Activated T-helper 1 cell treated with Interleukin-2 at 50 U/mL for 16 hours (primary cell): ENCODE measurements at regions not wholly inside any gene's neighbourhood (a gene's known extent, or its start where the extent isn't known, plus 50 kb on each side); places are given as distances from the start of the nearest gene placed in this dataset.

ENCODE experiments used
- DNase-seq: peaks from one replicate; pipeline ENCODE4 v3.0.0-alpha.2; 2020; ENCODE audit warnings: low read depth

DNA sequence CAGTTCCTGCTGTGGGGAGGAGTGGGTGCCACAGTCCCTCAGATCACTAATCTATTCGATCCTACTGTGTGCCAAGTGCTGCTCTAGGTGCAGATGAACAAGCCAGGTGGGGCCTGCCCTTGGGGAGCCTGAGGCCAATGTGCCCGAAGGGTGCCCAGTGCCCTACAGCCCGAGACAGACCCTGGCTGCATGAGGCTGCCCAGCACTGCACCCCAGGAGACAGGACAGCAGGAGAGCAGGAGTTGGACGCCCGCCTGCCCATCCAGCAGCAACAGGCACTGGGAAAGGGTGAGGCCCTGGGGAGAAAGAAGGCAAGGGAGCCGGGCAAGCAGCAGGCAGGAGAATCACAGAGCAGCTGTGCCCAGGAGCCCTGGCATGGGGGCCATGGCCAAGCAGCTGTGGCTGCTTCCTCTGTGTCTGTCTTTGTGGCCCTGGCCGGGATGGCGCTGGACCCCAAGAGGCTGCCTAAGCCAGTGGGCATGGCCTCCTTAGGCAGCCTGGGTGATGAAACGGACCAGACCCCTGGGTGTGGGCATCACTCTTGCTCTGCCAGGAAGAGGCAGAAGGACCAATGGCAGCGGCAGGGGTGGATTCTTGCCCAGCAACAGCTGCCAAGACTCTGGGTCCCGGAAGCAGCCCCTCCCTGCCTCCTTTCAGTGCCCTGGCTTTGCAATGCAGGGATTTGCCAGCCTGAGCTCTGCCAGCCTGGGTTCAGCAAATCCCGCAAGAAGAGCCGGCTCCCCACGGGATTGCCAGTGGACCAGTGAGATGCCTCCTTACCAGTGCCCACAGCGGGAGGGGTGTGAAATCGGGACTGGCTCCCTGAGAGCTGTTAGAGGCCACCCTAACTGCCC lies 179.6 kb upstream of the TNRC6C start:
- DNase-seq = no peak

DNA sequence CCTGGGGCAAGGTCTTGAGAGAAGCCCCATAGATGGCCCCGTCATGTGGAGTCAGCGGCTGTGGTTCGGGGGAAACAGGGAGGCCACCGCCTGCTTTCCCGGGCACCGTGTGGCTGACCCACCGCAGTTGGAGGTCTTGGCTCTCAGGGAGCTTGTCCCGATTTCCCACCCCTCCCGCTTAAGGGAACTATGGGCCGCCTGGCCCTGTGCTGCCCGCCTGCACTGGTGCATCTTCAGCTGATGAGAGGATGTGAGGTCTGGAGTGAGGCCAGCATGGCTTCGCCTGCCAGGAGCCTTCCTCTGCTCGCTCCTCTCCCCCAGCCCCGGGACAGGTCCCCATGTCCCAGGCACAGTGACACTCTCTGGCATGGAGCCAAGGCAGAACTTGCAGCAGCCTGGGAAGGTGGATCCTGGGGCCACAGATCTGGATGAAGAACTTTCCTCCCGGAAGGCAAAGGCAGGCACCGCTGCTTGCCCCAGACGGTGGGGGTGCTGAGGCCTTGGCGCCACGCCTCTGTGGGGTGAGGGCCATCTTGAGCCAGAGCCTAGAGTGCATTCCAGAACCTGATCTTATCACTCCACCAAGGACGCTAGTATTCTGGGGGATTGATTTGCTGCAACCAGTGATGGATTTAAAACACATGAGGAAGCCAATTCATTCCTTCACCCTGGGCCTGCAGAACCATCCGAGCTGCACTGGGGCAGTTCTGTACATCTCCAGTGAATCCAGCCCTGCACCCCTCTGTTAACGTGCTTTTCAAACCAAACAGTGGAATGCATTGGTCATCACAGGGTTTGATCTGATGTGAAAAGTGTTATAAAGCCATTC lies 178.6 kb upstream of the TNRC6C start:
- DNase-seq = no peak

DNA sequence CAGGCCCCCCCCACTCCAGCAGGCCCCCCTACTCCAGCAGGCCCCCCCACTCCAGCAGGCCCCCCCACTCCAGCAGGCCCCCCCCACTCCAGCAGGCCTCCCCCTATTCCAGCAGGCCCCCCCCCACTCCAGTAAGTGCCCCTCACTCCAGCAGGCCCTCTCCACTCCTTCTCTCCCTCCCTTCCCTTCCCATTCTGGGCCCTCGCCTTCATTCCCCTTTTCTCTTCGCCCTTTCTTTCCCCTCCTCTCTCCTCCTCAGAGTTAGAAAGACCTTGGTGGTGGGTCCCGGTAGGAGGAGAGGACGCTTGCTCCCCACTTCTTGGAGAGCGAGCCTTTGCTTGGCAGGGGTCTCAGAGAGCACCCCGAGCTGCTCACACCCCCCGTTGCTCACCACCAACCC lies 177.0 kb upstream of the TNRC6C start:
- DNase-seq = no peak

DNA sequence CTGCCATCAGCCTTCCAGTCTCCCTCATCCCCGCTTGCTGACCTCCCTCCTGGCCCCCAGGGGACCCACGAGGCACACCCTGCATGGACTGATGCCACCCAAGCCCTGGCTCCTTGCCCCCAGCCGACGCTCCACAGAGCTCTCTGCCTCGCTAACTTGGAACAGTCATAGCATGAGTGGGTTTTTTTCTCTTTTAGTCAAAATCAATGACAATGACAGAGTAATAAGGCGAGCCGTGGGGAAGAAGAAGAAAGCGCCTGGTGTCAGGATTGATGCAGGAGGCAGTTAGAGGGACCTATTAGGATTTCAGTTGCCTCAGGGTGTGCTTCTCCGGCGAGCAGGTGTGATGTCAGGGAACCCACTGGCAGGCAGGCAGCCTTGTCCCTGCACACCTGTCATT lies 176.3 kb upstream of the TNRC6C start:
- DNase-seq = no peak

DNA sequence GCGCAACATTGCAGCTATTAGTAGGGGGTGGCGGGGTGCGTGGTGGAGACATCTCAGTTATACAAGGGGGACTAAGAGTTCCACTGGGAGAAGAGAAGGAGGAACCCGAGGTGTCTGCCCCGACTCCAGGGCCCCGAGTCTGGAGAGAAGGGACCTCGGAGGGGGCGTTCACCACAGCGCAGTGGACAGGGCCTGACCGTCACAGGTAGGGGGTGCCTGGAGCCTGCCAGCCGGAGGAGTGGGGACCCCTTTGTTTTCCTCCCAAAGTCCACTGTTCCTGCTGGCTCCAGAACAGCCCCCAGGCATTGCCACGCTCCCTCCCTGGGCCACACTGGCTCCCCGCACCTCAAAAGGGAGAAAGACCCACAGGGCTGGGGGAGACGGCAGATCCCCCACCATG lies 175.9 kb upstream of the TNRC6C start:
- DNase-seq = no peak

DNA sequence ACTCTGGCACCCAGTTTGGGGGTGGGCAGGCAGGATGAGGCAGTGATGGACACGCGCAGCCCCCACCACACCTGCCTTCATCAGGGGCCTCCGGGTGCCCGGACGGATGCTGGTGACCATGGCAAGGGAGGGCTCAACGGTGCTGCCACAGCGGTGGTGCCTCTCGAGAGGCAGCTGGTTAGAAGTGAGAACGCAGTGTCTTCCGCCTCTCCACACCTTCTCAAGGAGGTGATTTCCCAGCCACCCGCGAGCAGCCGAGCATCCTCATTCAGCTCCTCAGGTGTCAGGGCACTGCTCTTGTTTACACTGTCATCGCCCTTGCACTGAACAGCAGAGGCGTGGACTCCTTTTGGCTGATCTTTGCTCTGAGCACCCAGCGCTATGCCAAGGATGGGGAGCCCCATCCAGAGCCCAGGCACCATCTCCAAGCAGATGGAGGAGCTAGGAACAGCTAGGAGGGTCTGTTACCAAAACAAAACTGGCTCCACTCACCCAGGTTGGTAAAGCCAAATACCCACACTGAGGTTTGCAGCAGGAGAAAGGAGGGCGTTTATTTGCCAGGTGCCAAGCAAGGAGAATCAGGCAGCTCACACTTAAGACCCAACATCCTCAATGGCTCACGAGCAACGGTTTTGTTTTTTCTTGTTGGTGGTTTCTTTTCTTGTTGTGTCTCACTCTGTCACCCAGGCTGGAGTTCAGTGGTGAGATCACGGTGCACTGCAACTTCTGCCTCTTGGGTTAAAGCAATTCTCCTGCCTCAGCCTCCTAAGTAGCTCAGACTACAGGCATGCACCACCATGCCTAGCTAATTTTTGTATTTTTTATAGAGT lies 174.3 kb upstream of the TNRC6C start:
- peak; percentile 56 for DNase-seq

DNA sequence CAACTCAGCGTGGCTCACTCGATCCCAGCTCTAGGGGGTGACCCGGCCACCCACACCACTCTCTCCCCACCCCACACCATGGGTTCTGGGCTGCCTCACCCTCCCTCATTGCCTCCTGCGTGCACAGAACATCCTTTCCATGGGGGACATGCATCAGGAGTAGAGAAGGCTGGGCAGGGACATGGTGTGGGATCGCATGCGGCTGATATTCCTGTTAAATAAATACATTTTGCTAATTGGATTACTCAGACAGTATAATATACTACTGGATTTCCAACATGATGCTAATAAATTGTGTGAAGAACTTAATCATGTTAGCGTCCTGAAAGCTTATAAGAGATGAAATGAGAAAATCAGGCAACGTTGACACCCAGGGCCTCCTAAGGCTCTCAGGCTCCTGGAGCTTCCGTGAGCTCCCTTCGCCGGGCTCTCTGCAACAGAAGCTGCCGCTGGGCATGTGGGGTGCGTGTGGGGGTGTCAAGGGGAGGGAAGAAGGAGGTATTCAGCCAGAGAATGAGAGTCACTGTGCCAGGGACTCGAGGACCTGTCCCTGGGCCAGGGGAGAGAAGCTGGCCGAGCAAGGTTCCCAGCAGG lies 173.1 kb upstream of the TNRC6C start:
- no peak for DNase-seq

DNA sequence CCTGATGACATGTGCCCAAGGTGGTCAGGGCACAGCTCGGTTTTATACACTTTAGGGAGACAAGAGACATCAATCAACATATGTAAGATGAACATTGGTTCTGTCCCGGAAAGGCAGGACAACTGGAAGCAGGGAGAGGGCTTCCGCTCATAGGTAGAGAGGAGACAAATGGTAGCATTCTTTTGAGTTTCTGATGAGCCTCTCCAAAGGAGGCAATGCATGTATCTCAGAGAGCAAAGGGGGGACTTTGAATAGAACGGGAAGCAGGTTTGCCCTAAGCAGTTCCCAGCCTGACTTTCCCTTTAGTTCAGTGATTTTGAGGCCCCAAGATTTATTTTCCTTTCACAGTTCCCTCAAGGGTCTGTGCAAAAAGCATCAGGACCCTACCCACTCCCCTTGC lies 172.4 kb upstream of the TNRC6C start:
- DNase-seq = no peak

DNA sequence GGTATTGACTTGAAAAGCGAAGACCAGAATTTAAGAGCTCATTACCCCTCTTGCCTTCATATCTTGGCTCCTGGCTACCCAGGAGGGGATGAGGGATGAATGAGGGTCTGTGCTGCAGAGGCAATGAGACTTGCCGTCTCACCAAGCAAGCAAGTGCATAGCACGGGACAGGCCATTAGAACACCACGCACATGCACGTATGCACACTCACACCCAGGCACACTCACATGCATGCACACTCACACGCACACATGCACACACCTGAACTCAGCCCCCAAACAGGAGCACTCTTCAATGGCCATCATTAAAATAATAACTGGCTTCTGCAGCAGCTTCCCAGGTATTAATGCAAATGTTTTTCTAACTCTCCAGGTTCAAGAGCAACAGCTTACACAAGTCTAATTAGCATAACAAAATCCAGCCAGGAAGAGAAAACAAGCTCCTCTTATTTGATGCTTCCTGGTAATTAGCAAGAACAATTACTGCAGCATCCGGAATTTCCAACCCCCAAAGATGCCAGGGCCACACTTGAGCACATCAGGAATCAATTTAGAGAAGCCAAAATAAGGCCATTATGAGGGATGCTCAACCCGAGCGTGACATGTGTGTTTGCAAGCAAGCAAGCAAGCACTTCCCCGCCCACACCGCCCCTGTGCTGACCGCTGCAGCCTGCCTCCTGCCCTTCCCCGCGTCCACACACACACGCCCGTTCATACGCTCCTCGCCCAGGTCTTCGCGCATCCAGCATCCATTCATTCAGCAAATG lies 171.6 kb upstream of the TNRC6C start:
- DNase-seq = no peak

DNA sequence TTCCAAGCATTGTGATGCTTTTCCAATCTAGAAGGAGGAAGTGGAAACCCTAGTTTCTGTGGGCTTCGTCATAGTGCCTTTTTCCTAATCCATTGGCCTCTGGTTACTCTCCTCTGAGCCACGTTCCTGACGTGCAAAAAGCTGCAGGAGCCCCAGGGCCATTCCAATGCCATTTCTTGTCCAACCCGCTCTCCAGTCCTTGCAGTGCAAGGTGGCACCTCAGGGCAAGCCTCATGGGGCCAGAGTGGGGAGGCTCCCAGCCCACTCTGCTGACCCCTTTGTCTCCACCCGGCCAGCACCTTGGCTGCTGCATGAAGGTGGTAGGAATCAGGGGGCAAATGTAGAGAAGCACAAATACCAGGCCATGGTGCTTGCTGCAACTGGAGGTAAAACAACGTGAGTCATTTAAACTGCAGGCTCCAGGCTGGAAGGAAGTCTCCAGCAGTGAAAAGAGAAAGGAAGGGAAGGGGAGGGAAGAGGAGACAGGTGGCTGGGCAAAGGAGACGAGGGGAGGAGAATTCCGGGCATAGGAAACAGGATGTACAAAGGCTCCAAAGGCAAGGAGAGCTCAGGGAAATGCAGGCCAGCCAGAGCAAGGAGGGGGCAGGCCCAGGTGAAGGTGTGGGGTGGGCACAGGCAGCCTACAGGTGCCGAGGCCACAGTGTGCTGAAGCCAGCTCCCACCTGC lies 168.2 kb upstream of the TNRC6C start:
- DNase-seq = no peak

DNA sequence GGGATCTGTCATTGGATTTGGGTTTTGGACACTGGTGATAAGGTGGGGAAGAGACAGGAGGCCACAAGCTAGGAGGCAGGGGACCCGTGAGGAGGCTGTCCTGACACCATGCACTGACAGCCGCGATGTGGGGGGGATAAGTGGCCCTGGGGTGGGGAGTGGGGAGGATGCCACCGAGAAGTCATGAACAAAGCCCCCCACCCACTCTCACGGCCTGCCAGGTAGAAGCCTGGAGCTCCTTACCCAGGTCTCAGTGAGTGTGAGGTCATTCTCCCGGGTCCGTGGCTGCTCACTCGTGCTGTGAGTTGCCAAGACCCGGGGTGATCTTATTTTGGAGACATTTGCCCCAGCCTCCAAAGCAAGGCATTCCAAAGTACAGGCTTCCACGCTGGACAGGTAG lies 165.9 kb upstream of the TNRC6C start:
- no peak for DNase-seq

DNA sequence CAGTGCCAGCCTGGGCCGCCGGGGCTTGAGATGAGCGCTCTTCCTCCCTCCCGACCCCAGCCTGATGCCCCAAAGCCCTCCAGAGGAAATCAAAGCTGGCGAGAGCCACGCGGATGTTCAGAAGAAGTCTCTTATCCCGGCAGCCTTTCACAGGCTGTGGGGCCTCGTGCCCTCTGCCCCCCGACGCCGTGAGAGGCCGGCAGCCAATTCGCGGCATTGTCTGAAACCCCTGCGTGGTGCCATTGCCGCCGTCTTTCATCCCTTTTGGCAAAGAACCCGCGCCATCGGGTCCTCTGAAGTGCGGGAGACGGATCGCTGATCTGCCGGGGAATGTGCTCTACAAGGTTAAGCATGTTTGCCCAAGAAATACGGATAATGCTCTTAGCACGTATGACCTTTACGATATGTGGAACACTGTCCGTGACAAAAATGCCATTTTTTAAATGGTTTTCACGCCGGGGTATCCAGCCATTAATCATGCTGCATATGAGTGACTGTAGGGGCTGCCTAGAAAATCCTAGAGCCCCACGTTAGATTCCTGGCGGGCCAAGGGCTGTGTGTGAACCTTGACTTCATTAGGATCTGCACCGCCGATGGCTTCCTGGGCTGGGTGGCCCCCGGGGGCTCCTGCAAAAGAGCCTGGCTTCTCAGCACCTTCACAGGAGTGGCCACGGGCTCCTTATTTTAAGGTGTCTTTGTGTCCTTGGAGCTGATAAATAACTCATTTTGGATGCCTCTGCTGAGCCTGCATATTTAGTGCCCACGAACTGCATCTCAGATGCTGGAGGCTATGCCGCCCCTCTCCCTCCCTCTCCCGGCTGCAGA lies 165.1 kb upstream of the TNRC6C start:
- no peak for DNase-seq

DNA sequence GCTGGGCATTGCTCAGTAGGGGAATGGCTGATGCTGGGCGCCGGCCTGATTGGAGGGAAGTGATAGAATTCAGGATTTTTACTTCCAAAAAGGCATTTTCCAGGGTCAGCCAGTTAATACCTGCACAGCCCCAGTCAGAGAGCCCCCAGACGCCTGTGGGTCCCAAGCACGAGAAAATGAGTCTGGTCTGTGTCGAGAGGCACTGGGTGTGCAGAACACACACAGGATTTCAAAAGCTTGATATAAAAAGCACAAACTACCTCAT lies 164.6 kb upstream of the TNRC6C start:
- no peak for DNase-seq

DNA sequence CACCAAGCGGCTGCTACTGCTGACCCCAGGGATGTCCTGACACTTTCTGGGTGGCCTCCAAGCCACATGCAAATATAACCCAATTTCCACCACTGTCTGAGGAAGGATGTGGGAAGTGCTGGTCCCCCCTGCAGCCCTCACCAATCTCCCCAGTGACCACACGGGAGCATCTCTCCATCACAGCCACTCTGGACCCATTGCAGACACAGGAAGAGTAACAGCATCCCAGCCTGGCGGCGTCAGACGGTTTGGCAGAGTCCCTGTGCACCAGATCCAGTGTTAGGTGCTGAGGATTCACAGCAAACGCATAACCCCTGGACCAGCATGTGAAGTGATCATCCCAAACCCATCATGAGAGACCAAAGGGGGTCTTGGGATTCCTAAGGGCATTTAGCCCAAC lies 163.7 kb upstream of the TNRC6C start:
- DNase-seq = no peak

DNA sequence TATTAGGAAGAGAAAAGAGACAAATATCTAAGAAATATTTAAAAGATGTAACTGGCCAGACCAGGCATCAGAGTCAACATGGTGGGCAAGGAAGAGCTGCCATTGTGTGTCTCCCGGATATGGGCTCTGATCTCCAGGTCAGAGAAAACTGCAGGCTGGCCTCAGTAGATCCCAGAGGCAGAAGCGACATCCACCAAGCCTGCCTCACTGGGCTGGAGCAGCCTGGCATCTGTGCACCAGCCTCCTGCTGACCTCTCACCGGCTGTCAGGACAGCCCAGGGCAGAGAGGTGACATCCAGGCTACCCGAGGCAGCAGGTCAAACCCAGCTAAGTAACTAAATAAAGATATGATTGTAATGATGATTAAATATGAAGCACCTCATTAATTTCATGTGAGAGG lies 162.8 kb upstream of the TNRC6C start:
- no peak for DNase-seq

DNA sequence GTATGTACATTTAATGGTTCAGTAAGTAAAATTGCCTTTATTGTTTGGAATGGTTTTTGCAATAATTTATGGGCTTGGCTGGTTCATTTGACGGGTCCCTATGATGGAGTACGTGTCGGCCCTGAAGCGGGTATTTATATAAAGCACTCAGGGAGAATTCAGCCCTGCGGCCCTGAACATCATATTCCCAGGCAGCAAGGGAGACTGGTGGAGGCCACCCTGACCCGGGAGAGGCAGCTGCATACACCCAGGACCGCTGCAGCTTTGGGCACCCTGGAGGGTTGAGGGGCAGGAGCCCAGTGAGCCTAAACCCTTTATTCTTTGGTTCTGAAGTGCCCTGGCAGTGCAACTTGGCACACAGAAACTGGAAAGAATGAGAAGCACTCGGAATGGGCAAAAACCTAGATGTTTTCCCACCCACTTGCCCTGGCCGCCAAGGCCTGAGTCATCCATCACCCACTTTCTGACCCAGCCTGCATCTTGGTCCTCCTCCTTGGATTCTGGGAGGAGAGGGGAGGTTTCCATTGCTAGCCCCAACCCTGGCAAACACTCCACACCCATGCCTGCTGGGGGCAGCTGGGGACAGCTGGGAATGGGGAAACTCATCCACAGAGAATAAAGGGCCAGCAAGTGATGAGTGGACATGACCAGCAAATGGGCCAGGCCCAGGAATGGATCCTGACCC lies 162.2 kb upstream of the TNRC6C start:
- DNase-seq = no peak

DNA sequence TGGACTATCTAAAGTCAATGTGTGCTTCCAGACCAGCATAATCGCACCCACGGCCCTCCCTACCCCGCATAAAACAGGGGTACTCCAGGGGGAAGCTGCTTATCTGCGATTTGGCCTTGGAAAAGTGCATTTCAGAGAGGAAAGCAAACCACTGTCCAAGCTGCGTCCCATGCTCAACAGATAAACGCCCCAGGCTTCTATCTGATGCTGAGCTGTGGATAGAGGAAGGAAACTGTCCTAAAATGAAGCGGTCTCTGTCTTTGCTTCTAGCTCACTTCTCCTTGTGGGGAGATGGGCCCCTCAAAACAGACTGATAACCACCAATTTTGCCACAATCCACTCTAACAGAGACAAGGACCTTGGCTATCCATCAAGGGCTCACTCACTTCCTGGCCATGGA lies 160.5 kb upstream of the TNRC6C start:
- no peak for DNase-seq

DNA sequence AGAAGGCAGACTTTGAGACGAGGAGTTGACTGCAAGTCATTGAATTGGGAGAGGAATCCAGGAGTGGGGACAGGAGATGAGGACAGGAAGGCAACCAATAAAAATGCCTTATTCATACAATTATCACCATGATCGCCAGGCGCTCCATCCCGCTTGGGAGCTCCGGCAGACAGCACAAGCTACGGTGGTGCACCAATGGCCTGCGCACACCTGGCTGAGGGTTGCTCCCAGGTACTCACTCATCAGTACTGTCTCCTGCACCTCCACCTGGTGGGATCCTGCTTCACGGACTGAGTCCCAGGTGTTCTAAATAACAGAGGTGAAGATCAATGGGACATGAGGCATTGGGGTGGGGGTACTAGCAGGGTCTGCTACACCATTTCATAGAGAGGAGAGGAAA lies 160.0 kb upstream of the TNRC6C start:
- no peak for DNase-seq

DNA sequence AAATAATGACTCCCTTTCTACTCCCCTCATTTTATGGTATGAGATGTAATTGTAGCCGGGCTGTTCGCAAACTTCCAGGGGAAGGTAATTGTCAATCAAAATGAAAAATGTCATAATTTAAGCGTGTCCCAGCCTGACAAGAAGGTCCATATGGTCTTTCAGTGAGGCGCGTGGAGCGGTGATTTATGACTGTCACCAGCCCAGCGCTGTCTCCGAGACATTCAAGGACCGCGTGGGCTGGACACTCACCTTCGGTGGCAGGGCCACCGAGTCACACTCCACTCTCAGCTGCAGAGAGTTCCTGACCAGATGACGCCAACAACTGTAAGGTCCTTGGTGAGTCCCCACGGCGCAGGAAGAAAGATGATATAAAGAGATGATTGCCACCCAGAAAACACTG lies 157.7 kb upstream of the TNRC6C start:
- DNase-seq = no peak
